SJSA1 (cell line): ENCODE measurements at regions not wholly inside any gene's neighbourhood (a gene's known extent, or its start where the extent isn't known, plus 50 kb on each side); places are given as distances from the start of the nearest gene placed in this dataset.
"Not testable (repeated sequence)": the region's sequence is repeated elsewhere in the genome, so short reads cannot be mapped to it uniquely, and the experiment has no call there.

Experiments
- DNase-seq, 2 experiments: peaks; one replicate each; pipeline ENCODE4 v3.0.0-alpha.2; 2015 to 2020; ENCODE audit warnings: low spot score in 2 of 2, low read depth in 1 of 2
- H3K27ac ChIP-seq: fragments of 250-450 bp; sonication (Bioruptor Pico); 2 replicates; pipeline ENCODE4 v1.5.1; 2020; ENCODE audit warnings: mild to moderate bottlenecking, moderate library complexity
- H3K27me3 ChIP-seq: fragments of 250-450 bp; sonication (Bioruptor Pico); replicated peaks from 2 replicates; pipeline ENCODE4 v1.5.1; 2020; ENCODE audit warnings: mild to moderate bottlenecking, moderate library complexity
- H3K36me3 ChIP-seq: fragments of 250-450 bp; sonication (Bioruptor Pico); 2 replicates; pipeline ENCODE4 v1.5.1; 2020; ENCODE audit warnings: mild to moderate bottlenecking
- H3K4me1 ChIP-seq: fragments of 250-450 bp; sonication (Bioruptor Pico); replicated peaks from 2 replicates; pipeline ENCODE4 v1.6.1; 2021; ENCODE audit warnings: mild to moderate bottlenecking
- H3K4me3 ChIP-seq: fragments of 250-450 bp; sonication (Bioruptor Pico); 2 replicates; pipeline ENCODE4 v1.5.1; 2020; ENCODE audit warnings: mild to moderate bottlenecking
- H3K9me3 ChIP-seq: fragments of 250-450 bp; sonication (Bioruptor Pico); replicated peaks from 2 replicates; pipeline ENCODE4 v1.5.1; 2020; ENCODE audit warnings: mild to moderate bottlenecking

GRCh38 chr2:199042660-199043379 is 414.9 kb downstream of the SATB2 start:
- Histone ChIP-seq H3K27ac (no peak overlapping the region), H3K9me3 (no peaks in the 10 kb centered on the region), H3K4me1 (no peaks in the 10 kb centered on the region), H3K4me3 (no peak overlapping the region), H3K27me3 (no peaks in the 10 kb centered on the region), H3K36me3 (no peaks in the 10 kb centered on the region)
- no peak for DNase-seq

- H3K27me3 ChIP-seq, result no peaks in the 10 kb centered on the region
- DNase-seq, result no peak
- H3K27ac ChIP-seq, result no peak overlapping the region
- no peaks in the 10 kb centered on the region for H3K4me1 ChIP-seq
- H3K9me3 ChIP-seq, result no peaks in the 10 kb centered on the region
- H3K36me3 ChIP-seq, result no peaks in the 10 kb centered on the region
- no peak overlapping the region for H3K4me3 ChIP-seq
Measured at GRCh38 chr2:199040522-199040921, 417.2 kb downstream of the SATB2 start.

GRCh38 chr2:199033761-199034160 is 424.0 kb downstream of the SATB2 start:
- not testable (repeated sequence) for H3K4me3 ChIP-seq, H3K4me1 ChIP-seq, H3K27ac ChIP-seq, H3K27me3 ChIP-seq, H3K36me3 ChIP-seq, DNase-seq, H3K9me3 ChIP-seq

GRCh38 chr2:199025146-199025545 is 432.6 kb downstream of the SATB2 start:
- H3K4me1 ChIP-seq, result no peaks in the 10 kb centered on the region
- H3K36me3 ChIP-seq, result no peaks in the 10 kb centered on the region
- DNase-seq, result no peak
- no peaks in the 10 kb centered on the region for H3K27me3 ChIP-seq
- H3K27ac ChIP-seq, result no peak overlapping the region
- H3K9me3 ChIP-seq, result no peaks in the 10 kb centered on the region
- H3K4me3 ChIP-seq, result no peak overlapping the region

GRCh38 chr2:199024224-199024623 is 433.5 kb downstream of the SATB2 start:
- H3K4me1 ChIP-seq, result no peaks in the 10 kb centered on the region
- no peaks in the 10 kb centered on the region for H3K36me3 ChIP-seq
- DNase-seq, result no peak
- H3K9me3 ChIP-seq, result no peaks in the 10 kb centered on the region
- no peak overlapping the region for H3K4me3 ChIP-seq
- no peaks in the 10 kb centered on the region for H3K27me3 ChIP-seq
- H3K27ac ChIP-seq, result no peak overlapping the region

- H3K4me1 ChIP-seq, result no peaks in the 10 kb centered on the region
- H3K9me3 ChIP-seq, result no peaks in the 10 kb centered on the region
- peak; percentile 4 to 37 for DNase-seq
- no peaks in the 10 kb centered on the region for H3K27me3 ChIP-seq
- no peak overlapping the region for H3K27ac ChIP-seq
- H3K36me3 ChIP-seq, result no peaks in the 10 kb centered on the region
- H3K4me3 ChIP-seq, result no peak overlapping the region
Measured at GRCh38 chr2:199019898-199020507, 437.7 kb downstream of the SATB2 start.

- no peaks in the 10 kb centered on the region for H3K9me3 ChIP-seq
- H3K4me3 ChIP-seq, result no peak overlapping the region
- H3K27ac ChIP-seq, result no peak overlapping the region
- H3K36me3 ChIP-seq, result no peaks in the 10 kb centered on the region
- no peaks in the 10 kb centered on the region for H3K4me1 ChIP-seq
- DNase-seq, result no peak
- H3K27me3 ChIP-seq, result no peaks in the 10 kb centered on the region
Measured at GRCh38 chr2:199018826-199019225, 438.9 kb downstream of the SATB2 start.

- Histone ChIP-seq H3K36me3 (no peaks in the 10 kb centered on the region), H3K9me3 (no peaks in the 10 kb centered on the region), H3K4me1 (no peaks in the 10 kb centered on the region), H3K4me3 (no peak overlapping the region), H3K27me3 (no peaks in the 10 kb centered on the region), H3K27ac (no peak overlapping the region)
- DNase-seq, result no peak
Measured at GRCh38 chr2:199015072-199015471, 442.7 kb downstream of the SATB2 start.

GRCh38 chr2:199014226-199014625 is 443.5 kb downstream of the SATB2 start:
- no peak for DNase-seq

GRCh38 chr2:199011908-199012307 is 445.8 kb downstream of the SATB2 start:
- no peaks in the 10 kb centered on the region for H3K27me3 ChIP-seq
- H3K9me3 ChIP-seq, result no peaks in the 10 kb centered on the region
- DNase-seq, result no peak
- no peak overlapping the region for H3K27ac ChIP-seq
- no peaks in the 10 kb centered on the region for H3K36me3 ChIP-seq
- H3K4me3 ChIP-seq, result no peak overlapping the region
- no peaks in the 10 kb centered on the region for H3K4me1 ChIP-seq

More at GRCh38 chr2:199014226-199014625, 443.5 kb downstream of the SATB2 start:
- Histone ChIP-seq H3K4me3 (no peak overlapping the region), H3K27me3 (no peaks in the 10 kb centered on the region), H3K36me3 (no peaks in the 10 kb centered on the region), H3K27ac (no peak overlapping the region), H3K9me3 (no peaks in the 10 kb centered on the region), H3K4me1 (no peaks in the 10 kb centered on the region)

- Histone ChIP-seq H3K4me3 (no peak overlapping the region), H3K36me3 (no peaks in the 10 kb centered on the region), H3K9me3 (no peaks in the 10 kb centered on the region), H3K4me1 (no peaks in the 10 kb centered on the region), H3K27ac (no peak overlapping the region), H3K27me3 (no peaks in the 10 kb centered on the region)
- DNase-seq, result no peak
Measured at GRCh38 chr2:198994678-198995077, 463.1 kb downstream of the SATB2 start.

- no peaks in the 10 kb centered on the region for H3K27me3 ChIP-seq
- H3K4me1 ChIP-seq, result no peaks in the 10 kb centered on the region
- H3K9me3 ChIP-seq, result no peaks in the 10 kb centered on the region
- H3K4me3 ChIP-seq, result no peak overlapping the region
- no peaks in the 10 kb centered on the region for H3K36me3 ChIP-seq
- no peak overlapping the region for H3K27ac ChIP-seq
- no peak for DNase-seq
Measured at GRCh38 chr2:198991431-198991830, 466.3 kb downstream of the SATB2 start.

GRCh38 chr2:198975779-198976178 is 482.0 kb downstream of the SATB2 start:
- Histone ChIP-seq H3K27ac (no peak overlapping the region), H3K9me3 (no peaks in the 10 kb centered on the region; the same call in 1 of the 2 replicates), H3K36me3 (no peaks in the 10 kb centered on the region), H3K27me3 (no peaks in the 10 kb centered on the region), H3K4me1 (no peaks in the 10 kb centered on the region), H3K4me3 (no peak overlapping the region)
- DNase-seq, result no peak

- no peaks in the 10 kb centered on the region for H3K4me1 ChIP-seq
- no peaks in the 10 kb centered on the region for H3K27me3 ChIP-seq
- no peak for DNase-seq
- H3K27ac ChIP-seq, result no peak overlapping the region
- no peaks in the 10 kb centered on the region for H3K36me3 ChIP-seq
- H3K9me3 ChIP-seq, result no peaks in the 10 kb centered on the region; the same call in 1 of the 2 replicates
- no peak overlapping the region for H3K4me3 ChIP-seq
Measured at GRCh38 chr2:198973785-198974184, 484.0 kb downstream of the SATB2 start.
